HG03139 (cell line): ENCODE measurements at regions not wholly inside any gene's neighbourhood (a gene's known extent, or its start where the extent isn't known, plus 50 kb on each side); places are given as distances from the start of the nearest gene placed in this dataset.
A peak's percentile ranks its signal among the peaks of the same experiment; 100 is the strongest.
"Not testable (repeated sequence)": the region's sequence is repeated elsewhere in the genome, so short reads cannot be mapped to it uniquely, and the experiment has no call there.

Experiments
- ATAC-seq: cut with Tn5 transposase; IDR thresholded peaks from one replicate; pipeline ENCODE4 v1.9.1; 2021; ENCODE audit not compliant: unreplicated experiment

- no peak for ATAC-seq
Observed at GRCh38 chr10:56298941-56299340, 62.1 kb downstream of the ZWINT start.

- ATAC-seq, result no peak
Observed at GRCh38 chr10:56296618-56297017, 64.4 kb downstream of the ZWINT start.

- ATAC-seq, result no peak
Observed at GRCh38 chr10:56288403-56288802, 72.7 kb downstream of the ZWINT start.

- ATAC-seq, result no peak
Observed at GRCh38 chr10:56286096-56286495, 75.0 kb downstream of the ZWINT start.

- no peak for ATAC-seq
Observed at GRCh38 chr10:56279270-56279669, 81.8 kb downstream of the ZWINT start.

- no peak for ATAC-seq
Observed at GRCh38 chr10:56269181-56269580, 91.9 kb downstream of the ZWINT start.

GRCh38 chr10:56266120-56266519 lies 94.9 kb downstream of the ZWINT start:
- ATAC-seq, result no peak

- ATAC-seq, result no peak
Observed at GRCh38 chr10:56258991-56259390, 102.1 kb downstream of the ZWINT start.

- ATAC-seq, result no peak
Observed at GRCh38 chr10:56258378-56258777, 102.7 kb downstream of the ZWINT start.

- ATAC-seq, result no peak
Observed at GRCh38 chr10:56255298-56255697, 105.8 kb downstream of the ZWINT start.

- ATAC-seq, result no peak
Observed at GRCh38 chr10:56240471-56240870, 120.6 kb downstream of the ZWINT start.

GRCh38 chr10:56231436-56231835 lies 129.6 kb downstream of the ZWINT start:
- no peak for ATAC-seq

- ATAC-seq, result no peak
Observed at GRCh38 chr10:56222237-56222636, 138.8 kb downstream of the ZWINT start.

- no peak for ATAC-seq
Observed at GRCh38 chr10:56212951-56213350, 148.1 kb downstream of the ZWINT start.

GRCh38 chr10:56181607-56182006 lies 179.5 kb downstream of the ZWINT start:
- ATAC-seq, result no peak

GRCh38 chr10:56178210-56178609 lies 182.8 kb downstream of the ZWINT start:
- ATAC-seq, result no peak

GRCh38 chr10:56155091-56155513 lies 206.0 kb downstream of the ZWINT start:
- ATAC-seq, result not testable (repeated sequence)

GRCh38 chr10:56146806-56147205 lies 214.3 kb downstream of the ZWINT start:
- ATAC-seq, result no peak

- peak; percentile 80 for ATAC-seq
Observed at GRCh38 chr10:56142092-56142728, 218.8 kb downstream of the ZWINT start.

GRCh38 chr10:56139405-56139804 lies 221.7 kb downstream of the ZWINT start:
- ATAC-seq, result no peak

GRCh38 chr10:56135828-56136227 lies 225.2 kb downstream of the ZWINT start:
- no peak for ATAC-seq

GRCh38 chr10:56123247-56123646 lies 237.8 kb downstream of the ZWINT start:
- no peak for ATAC-seq

GRCh38 chr10:56116684-56117083 lies 244.4 kb downstream of the ZWINT start:
- ATAC-seq, result no peak
